H9 (cell line): ENCODE measurements at regions not wholly inside any gene's neighbourhood (a gene's known extent, or its start where the extent isn't known, plus 50 kb on each side); places are given as distances from the start of the nearest gene placed in this dataset.

ENCODE experiments used
- DNase-seq: peaks from one replicate; pipeline ENCODE4 v3.0.0-alpha.2; 2017
- H2AFZ ChIP-seq: one replicate; pipeline ENCODE4 v1.6.1; 2013; ENCODE audit warnings: mild to moderate bottlenecking, low read length, control low read depth, moderate library complexity
- H2AK5ac ChIP-seq: 2 replicates; pipeline ENCODE4 v1.6.1; 2013; ENCODE audit warnings: low read length, control low read depth, mixed read lengths; ENCODE audit not compliant: insufficient read length
- H2BK120ac ChIP-seq: one replicate; pipeline ENCODE4 v1.6.1; 2013; ENCODE audit warnings: low read depth, mild to moderate bottlenecking, low read length, control low read depth, inconsistent platforms; ENCODE audit not compliant: poor library complexity, severe bottlenecking
- H2BK12ac ChIP-seq: 2 replicates; pipeline ENCODE4 v1.6.1; 2013; ENCODE audit warnings: low read length, control low read depth, mixed read lengths, low read depth; ENCODE audit not compliant: insufficient read length
- H2BK15ac ChIP-seq: 2 replicates; pipeline ENCODE4 v1.6.1; 2013; ENCODE audit warnings: low read depth, low read length, control low read depth
- H2BK20ac ChIP-seq: one replicate; pipeline ENCODE4 v1.6.1; 2013; ENCODE audit warnings: low read depth, mild to moderate bottlenecking, low read length, control low read depth, inconsistent platforms; ENCODE audit not compliant: poor library complexity, severe bottlenecking
- H2BK5ac ChIP-seq: 2 replicates; pipeline ENCODE4 v1.6.1; 2013; ENCODE audit warnings: low read length, control low read depth, mixed read lengths; ENCODE audit not compliant: insufficient read length
- H3K14ac ChIP-seq: 2 replicates; pipeline ENCODE4 v1.6.1; 2013; ENCODE audit warnings: low read length, control low read depth; ENCODE audit not compliant: insufficient read depth
- H3K18ac ChIP-seq: 2 replicates; pipeline ENCODE4 v1.6.1; 2013; ENCODE audit warnings: low read depth, mild to moderate bottlenecking, mixed read lengths, low read length, control low read depth; ENCODE audit not compliant: insufficient read length
- H3K23ac ChIP-seq: 2 replicates; pipeline ENCODE4 v1.6.1; 2013; ENCODE audit warnings: low read length, control low read depth, mixed read lengths, low read depth; ENCODE audit not compliant: insufficient read length
- H3K23me2 ChIP-seq: 2 replicates; pipeline ENCODE4 v1.6.1; 2013; ENCODE audit warnings: low read depth, mild to moderate bottlenecking, mixed read lengths, low read length, control low read depth; ENCODE audit not compliant: insufficient read length, poor library complexity, severe bottlenecking
- H3K27ac ChIP-seq: 2 replicates; pipeline ENCODE4 v1.5.1; 2013; ENCODE audit warnings: low read length, control low read depth, mixed read lengths, low read depth; ENCODE audit not compliant: insufficient read length
- H3K27me3 ChIP-seq: 2 replicates; pipeline ENCODE4 v1.6.1; 2013; ENCODE audit warnings: low read length, control low read depth, inconsistent platforms; ENCODE audit not compliant: insufficient read depth
- H3K4ac ChIP-seq: 2 replicates; pipeline ENCODE4 v1.6.1; 2013; ENCODE audit warnings: low read depth, mild to moderate bottlenecking, control low read depth, inconsistent platforms, low read length, moderate library complexity
- H3K4me1 ChIP-seq: 2 replicates; pipeline ENCODE4 v1.6.1; 2013; ENCODE audit warnings: low read length, control low read depth, inconsistent platforms; ENCODE audit not compliant: insufficient read depth
- H3K4me2 ChIP-seq: 2 replicates; pipeline ENCODE4 v1.6.1; 2013; ENCODE audit warnings: low read length, control low read depth, mixed read lengths; ENCODE audit not compliant: insufficient read length, insufficient read depth
- H3K56ac ChIP-seq: 2 replicates; pipeline ENCODE4 v1.6.1; 2013; ENCODE audit warnings: low read depth, mild to moderate bottlenecking, mixed read lengths, low read length, control low read depth; ENCODE audit not compliant: insufficient read length
- H3K79me1 ChIP-seq: 2 replicates; pipeline ENCODE4 v1.6.1; 2013; ENCODE audit warnings: low read depth, mild to moderate bottlenecking, moderate library complexity, low read length, control low read depth, inconsistent platforms; ENCODE audit not compliant: insufficient read depth, poor library complexity, severe bottlenecking
- H3K79me2 ChIP-seq: 2 replicates; pipeline ENCODE4 v1.6.1; 2013; ENCODE audit warnings: low read length, control low read depth, inconsistent platforms; ENCODE audit not compliant: insufficient read depth
- H3K9ac ChIP-seq: 2 replicates; pipeline ENCODE4 v1.6.1; 2013; ENCODE audit warnings: low read length, control low read depth, mixed read lengths; ENCODE audit not compliant: insufficient read length; ENCODE audit errors: extremely low read depth
- H3K9me3 ChIP-seq: one replicate; pipeline ENCODE4 v1.6.1; 2013; ENCODE audit warnings: low read depth, low read length, inconsistent platforms; ENCODE audit not compliant: control insufficient read depth
- H3T11ph ChIP-seq: one replicate; pipeline ENCODE4 v1.6.1; 2013; ENCODE audit warnings: mild to moderate bottlenecking, low read length, control low read depth, inconsistent platforms
- H4K20me1 ChIP-seq: one replicate; pipeline ENCODE4 v1.6.1; 2013; ENCODE audit not compliant: control insufficient read depth, insufficient read length, insufficient read depth
- H4K5ac ChIP-seq: 2 replicates; pipeline ENCODE4 v1.6.1; 2013; ENCODE audit warnings: low read depth, mild to moderate bottlenecking, mixed read lengths, low read length, control low read depth; ENCODE audit not compliant: insufficient read length
- H4K8ac ChIP-seq: replicated peaks from 2 replicates; pipeline ENCODE4 v1.6.1; 2013; ENCODE audit warnings: low read length, control low read depth, mixed read lengths, low read depth; ENCODE audit not compliant: insufficient read length
- H4K91ac ChIP-seq: 2 replicates; pipeline ENCODE4 v1.6.1; 2013; ENCODE audit warnings: low read depth, mild to moderate bottlenecking, moderate library complexity, mixed read lengths, low read length, control low read depth; ENCODE audit not compliant: insufficient read length
- H3K27ac Mint-ChIP-seq, 3 experiments: 2 replicates in 2 of 3; 3 replicates in 1 of 3; pipeline ENCODE4 v1.8.0; 2020 to 2021; ENCODE audit warnings: mixed read lengths in 3 of 3, mild to moderate bottlenecking in 1 of 3, moderate library complexity in 1 of 3
- H3K27me3 Mint-ChIP-seq: 2 replicates; pipeline ENCODE4 v1.8.0; 2021; ENCODE audit warnings: low read depth, mild to moderate bottlenecking, moderate library complexity, mixed read lengths
- H3K36me3 Mint-ChIP-seq, 3 experiments: 2 replicates in 2 of 3; 3 replicates in 1 of 3; pipeline ENCODE4 v1.8.0; 2020 to 2021; ENCODE audit warnings: low read depth in 3 of 3, mixed read lengths in 3 of 3; ENCODE audit not compliant: insufficient read depth in 1 of 3
- H3K4me1 Mint-ChIP-seq, 2 experiments: 2 replicates each; pipeline ENCODE4 v1.8.0; 2020; ENCODE audit warnings: mixed read lengths in 2 of 2
- H3K4me3 Mint-ChIP-seq, 2 experiments: 2 replicates in 1 of 2; 3 replicates in 1 of 2; pipeline ENCODE4 v1.8.0; 2020 to 2021; ENCODE audit warnings: mild to moderate bottlenecking in 2 of 2, mixed read lengths in 2 of 2, moderate library complexity in 1 of 2
- H3K9me3 Mint-ChIP-seq, 2 experiments: 2 replicates in 1 of 2; 3 replicates in 1 of 2; pipeline ENCODE4 v1.8.0; 2020; ENCODE audit warnings: mild to moderate bottlenecking in 2 of 2, mixed read lengths in 2 of 2, moderate library complexity in 1 of 2
- WGBS: extraction: QIAGEN DNeasy Blood & Tissue Kit; methylation state at CpG from one replicate; pipeline ENCODE4 v1.1.7; 2013; ENCODE audit warnings: missing lambda C conversion rate, low lambda C conversion rate, mixed read lengths; ENCODE audit not compliant: insufficient read length; ENCODE audit errors: extremely low coverage; 5-methylcytosine and 5-hydroxymethylcytosine counted together
- TF ChIP-seq, protein P1 (sequence below): fragments of 200-600 bp; sonication (generic); conservative IDR thresholded peaks from 3 replicates; pipeline ENCODE4 v1.8.0; 2021; ENCODE audit warnings: antibody characterized with exemption, mild to moderate bottlenecking

DNA sequence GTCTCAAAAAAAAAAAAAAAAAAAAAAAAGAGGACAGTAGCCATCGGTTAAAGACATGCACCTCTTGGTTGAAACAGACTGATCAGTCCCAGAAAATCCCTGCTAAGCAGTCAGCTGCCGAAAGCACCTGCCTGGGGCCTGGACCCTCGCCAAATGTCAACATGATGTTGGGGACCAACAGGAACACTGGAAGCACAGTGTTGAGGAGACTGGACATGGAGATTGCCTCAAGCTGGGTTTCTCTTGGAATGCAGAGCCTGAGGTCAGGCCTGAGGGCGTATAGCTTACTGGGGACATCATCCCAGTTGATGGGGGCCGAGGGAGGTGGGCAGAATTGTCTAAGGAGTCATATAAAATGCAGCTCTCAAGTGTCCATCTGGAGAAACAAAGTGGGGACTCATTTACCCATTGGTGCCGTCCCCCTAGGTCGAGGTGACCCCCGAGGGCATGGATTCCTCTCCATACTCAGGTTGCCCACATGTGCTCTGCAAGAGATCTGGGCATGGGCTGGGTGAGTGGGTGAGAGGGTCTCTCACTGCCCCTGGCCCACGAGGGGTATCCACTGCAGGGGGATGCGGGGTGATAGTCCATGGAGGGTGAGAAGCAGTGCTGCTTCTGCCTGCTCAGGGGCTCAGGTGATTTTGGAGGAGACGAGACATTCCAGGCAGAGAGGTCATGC, 164.5 kb downstream of the URI1 start:
- H2BK5ac ChIP-seq: no peak overlapping the region
- H2AFZ ChIP-seq: no peak overlapping the region
- Mint-ChIP-seq H3K9me3 (peaks cover 2 to 5% of the 10 kb centered on the region in 2 experiments; a peak in 4 of 5 replicates), H3K36me3 (peaks cover 0 to 3% (median 2%) of the 10 kb centered on the region in 3 experiments; a peak in 4 of 7 replicates), H3K4me1 (peaks cover 0 to 4% of the 10 kb centered on the region in 2 experiments; a peak in 1 of 4 replicates), H3K4me3 (no peak overlapping the region), H3K27me3 (peaks cover 3% of the 10 kb centered on the region; the same call in 1 of the 2 replicates), H3K27ac (no peak overlapping the region; a peak in 1 of 7 replicates)
- no peaks in the 10 kb centered on the region for H3K79me1 ChIP-seq
- no peak overlapping the region for H4K8ac ChIP-seq
- H3K4ac ChIP-seq: no peak overlapping the region
- WGBS: no CpG with 5 or more reads among the region's 11 CpGs
- H3K79me2 ChIP-seq: no peaks in the 10 kb centered on the region
- no peak overlapping the region for H4K91ac ChIP-seq
- no peak overlapping the region for H3K9ac ChIP-seq
- no peak overlapping the region for H2AK5ac ChIP-seq
- TF ChIP-seq, protein P1, sequence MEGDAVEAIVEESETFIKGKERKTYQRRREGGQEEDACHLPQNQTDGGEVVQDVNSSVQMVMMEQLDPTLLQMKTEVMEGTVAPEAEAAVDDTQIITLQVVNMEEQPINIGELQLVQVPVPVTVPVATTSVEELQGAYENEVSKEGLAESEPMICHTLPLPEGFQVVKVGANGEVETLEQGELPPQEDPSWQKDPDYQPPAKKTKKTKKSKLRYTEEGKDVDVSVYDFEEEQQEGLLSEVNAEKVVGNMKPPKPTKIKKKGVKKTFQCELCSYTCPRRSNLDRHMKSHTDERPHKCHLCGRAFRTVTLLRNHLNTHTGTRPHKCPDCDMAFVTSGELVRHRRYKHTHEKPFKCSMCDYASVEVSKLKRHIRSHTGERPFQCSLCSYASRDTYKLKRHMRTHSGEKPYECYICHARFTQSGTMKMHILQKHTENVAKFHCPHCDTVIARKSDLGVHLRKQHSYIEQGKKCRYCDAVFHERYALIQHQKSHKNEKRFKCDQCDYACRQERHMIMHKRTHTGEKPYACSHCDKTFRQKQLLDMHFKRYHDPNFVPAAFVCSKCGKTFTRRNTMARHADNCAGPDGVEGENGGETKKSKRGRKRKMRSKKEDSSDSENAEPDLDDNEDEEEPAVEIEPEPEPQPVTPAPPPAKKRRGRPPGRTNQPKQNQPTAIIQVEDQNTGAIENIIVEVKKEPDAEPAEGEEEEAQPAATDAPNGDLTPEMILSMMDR: no peak
- DNase-seq: no peak
- no peak overlapping the region for H2BK20ac ChIP-seq
- no peak overlapping the region for H3K4me2 ChIP-seq
- no peak overlapping the region for H3K56ac ChIP-seq
- H4K5ac ChIP-seq: no peak overlapping the region
- H2BK120ac ChIP-seq: no peak overlapping the region
- no peaks in the 10 kb centered on the region for H3K23me2 ChIP-seq
- H3K14ac ChIP-seq: peak overlapping the region; percentile 29; the same call in 1 of the 2 replicates
- H4K20me1 ChIP-seq: no peaks in the 10 kb centered on the region
- H2BK15ac ChIP-seq: no peak overlapping the region
- H3K18ac ChIP-seq: peak overlapping the region; percentile 51
- no peak overlapping the region for H3K23ac ChIP-seq
- no peaks in the 10 kb centered on the region for H3K4me1 ChIP-seq
- H3T11ph ChIP-seq: no peak overlapping the region
- H3K9me3 ChIP-seq: no peaks in the 10 kb centered on the region
- H3K27me3 ChIP-seq: no peaks in the 10 kb centered on the region
- no peak overlapping the region for H3K27ac ChIP-seq
- H2BK12ac ChIP-seq: no peak overlapping the region
